ENCODE measurements at regions not wholly inside any gene's neighbourhood (a gene's known extent, or its start where the extent isn't known, plus 50 kb on each side); places are given as distances from the start of the nearest gene placed in this dataset.
"Not testable (repeated sequence)": the region's sequence is repeated elsewhere in the genome, so short reads cannot be mapped to it uniquely, and the experiment has no call there.

GRCh38 chr4:110424144-110424543 lies 51.8 kb upstream of the ENPEP start:
- in situ Hi-C loops (cut with HindIII; ENCODE audit: low pct_ligation_motif_present, low sequenced_read_pairs): no loop called here
- Histone ChIP-seq H3K36me3 (replicated peaks) (no peaks in the 10 kb centered on the region), H3K27me3 (replicated peaks) (no peaks in the 10 kb centered on the region), H3K4me3 (ENCODE audit: low read depth, low read length) (no peak overlapping the region), H3K27ac (no peak overlapping the region)
- DNase-seq: no peak
- TF ChIP-seq, protein P1, sequence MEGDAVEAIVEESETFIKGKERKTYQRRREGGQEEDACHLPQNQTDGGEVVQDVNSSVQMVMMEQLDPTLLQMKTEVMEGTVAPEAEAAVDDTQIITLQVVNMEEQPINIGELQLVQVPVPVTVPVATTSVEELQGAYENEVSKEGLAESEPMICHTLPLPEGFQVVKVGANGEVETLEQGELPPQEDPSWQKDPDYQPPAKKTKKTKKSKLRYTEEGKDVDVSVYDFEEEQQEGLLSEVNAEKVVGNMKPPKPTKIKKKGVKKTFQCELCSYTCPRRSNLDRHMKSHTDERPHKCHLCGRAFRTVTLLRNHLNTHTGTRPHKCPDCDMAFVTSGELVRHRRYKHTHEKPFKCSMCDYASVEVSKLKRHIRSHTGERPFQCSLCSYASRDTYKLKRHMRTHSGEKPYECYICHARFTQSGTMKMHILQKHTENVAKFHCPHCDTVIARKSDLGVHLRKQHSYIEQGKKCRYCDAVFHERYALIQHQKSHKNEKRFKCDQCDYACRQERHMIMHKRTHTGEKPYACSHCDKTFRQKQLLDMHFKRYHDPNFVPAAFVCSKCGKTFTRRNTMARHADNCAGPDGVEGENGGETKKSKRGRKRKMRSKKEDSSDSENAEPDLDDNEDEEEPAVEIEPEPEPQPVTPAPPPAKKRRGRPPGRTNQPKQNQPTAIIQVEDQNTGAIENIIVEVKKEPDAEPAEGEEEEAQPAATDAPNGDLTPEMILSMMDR (IDR thresholded peaks at IDR 0.05; ENCODE audit: low read depth, low read length, missing control alignments): no peak

DNA sequence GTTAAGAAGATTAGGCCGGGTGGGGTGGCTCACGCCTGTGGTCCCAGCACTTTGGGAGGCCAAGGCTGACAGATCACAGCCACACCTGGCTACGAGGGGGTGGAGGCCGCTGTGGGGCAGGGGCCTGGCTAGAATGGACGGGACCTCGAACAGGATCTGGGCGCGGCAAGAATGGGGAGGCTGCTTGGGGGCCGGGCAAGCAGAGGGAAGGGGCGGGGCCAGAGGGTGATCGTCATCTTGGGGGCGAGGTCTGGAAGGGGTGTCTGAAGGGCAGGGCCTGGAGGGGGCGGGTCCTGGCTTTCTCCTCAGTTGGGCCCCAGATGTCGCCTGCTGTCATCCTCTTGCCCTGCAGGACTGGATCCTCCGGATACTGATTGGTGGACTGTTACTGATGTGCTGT lies 57.3 kb upstream of the ENPEP start:
- Histone ChIP-seq H3K4me3 (ENCODE audit: low read depth, low read length) (no peak overlapping the region), H3K27ac (no peak overlapping the region), H3K27me3 (replicated peaks) (no peaks in the 10 kb centered on the region), H3K36me3 (replicated peaks) (no peaks in the 10 kb centered on the region)
- DNase-seq: no peak
- TF ChIP-seq, protein P1 (IDR thresholded peaks at IDR 0.05; ENCODE audit: low read depth, low read length, missing control alignments): no peak
- in situ Hi-C loops (cut with HindIII; ENCODE audit: low pct_ligation_motif_present, low sequenced_read_pairs): no loop called here

GRCh38 chr4:110417136-110417535 lies 58.8 kb upstream of the ENPEP start:
- in situ Hi-C loops (cut with HindIII; ENCODE audit: low pct_ligation_motif_present, low sequenced_read_pairs): no loop called here
- Histone ChIP-seq H3K27ac (no peak overlapping the region), H3K4me3 (ENCODE audit: low read depth, low read length) (no peak overlapping the region), H3K36me3 (replicated peaks) (no peaks in the 10 kb centered on the region), H3K27me3 (replicated peaks) (no peaks in the 10 kb centered on the region)
- TF ChIP-seq, protein P1 (IDR thresholded peaks at IDR 0.05; ENCODE audit: low read depth, low read length, missing control alignments): no peak
- DNase-seq: no peak

DNA sequence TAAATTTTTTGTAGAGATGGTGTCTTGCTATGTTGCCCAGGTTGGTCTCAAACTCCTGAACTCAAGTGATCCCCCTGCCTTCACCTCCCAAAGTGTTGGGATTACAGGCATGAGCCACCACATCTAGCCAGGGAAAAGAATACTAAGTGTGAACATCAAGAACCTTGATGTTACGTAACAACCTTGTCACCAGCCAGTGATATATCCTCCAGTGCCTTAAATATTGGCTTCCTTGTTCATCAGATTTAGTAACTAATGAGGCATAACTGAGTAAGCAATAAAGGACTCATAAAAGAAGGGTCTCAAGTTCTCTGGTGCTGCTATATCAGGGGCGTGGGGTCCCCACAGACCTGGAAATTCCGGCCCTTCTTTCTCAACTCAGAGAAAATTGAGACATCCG lies 60.5 kb upstream of the ENPEP start:
- Histone ChIP-seq H3K36me3 (replicated peaks) (no peaks in the 10 kb centered on the region), H3K4me3 (ENCODE audit: low read depth, low read length) (no peak overlapping the region), H3K27me3 (replicated peaks) (no peaks in the 10 kb centered on the region), H3K27ac (no peak overlapping the region)
- TF ChIP-seq, protein P1 (IDR thresholded peaks at IDR 0.05; ENCODE audit: low read depth, low read length, missing control alignments): no peak
- in situ Hi-C loops (cut with HindIII; ENCODE audit: low pct_ligation_motif_present, low sequenced_read_pairs): no loop called here
- no peak for DNase-seq

DNA sequence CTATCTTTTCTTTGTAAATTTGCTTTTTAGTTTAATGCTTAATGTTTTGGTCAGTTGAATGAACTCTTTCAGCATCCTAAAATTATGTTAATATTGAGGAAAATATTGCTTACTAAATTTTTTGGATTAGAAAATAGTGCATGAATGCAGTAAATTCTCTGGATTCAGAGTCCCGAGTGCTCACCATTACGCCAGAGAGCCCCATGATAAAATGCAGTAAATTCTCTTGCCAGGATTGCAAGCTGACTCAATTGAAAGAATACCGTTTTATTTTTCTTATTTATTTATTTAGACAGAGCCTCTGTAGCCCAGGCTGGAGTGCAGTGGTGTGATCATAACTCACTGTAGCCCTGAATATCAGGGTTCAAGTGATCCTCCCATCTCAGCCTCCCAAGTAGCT lies 60.9 kb upstream of the ENPEP start:
- TF ChIP-seq, protein P1 (IDR thresholded peaks at IDR 0.05; ENCODE audit: low read depth, low read length, missing control alignments): no peak
- H3K36me3 ChIP-seq (replicated peaks): no peaks in the 10 kb centered on the region
- H3K27ac ChIP-seq: no peak overlapping the region
- no peak overlapping the region for H3K4me3 ChIP-seq (ENCODE audit: low read depth, low read length)
- DNase-seq: no peak
- H3K27me3 ChIP-seq (replicated peaks): no peaks in the 10 kb centered on the region
- in situ Hi-C loops (cut with HindIII; ENCODE audit: low pct_ligation_motif_present, low sequenced_read_pairs): no loop called here

GRCh38 chr4:110414561-110414920 lies 61.4 kb upstream of the ENPEP start:
- Histone ChIP-seq H3K27ac (no peak overlapping the region), H3K27me3 (replicated peaks) (no peaks in the 10 kb centered on the region), H3K4me3 (ENCODE audit: low read depth, low read length) (no peak overlapping the region), H3K36me3 (replicated peaks) (no peaks in the 10 kb centered on the region)
- in situ Hi-C loops (cut with HindIII; ENCODE audit: low pct_ligation_motif_present, low sequenced_read_pairs): no loop called here
- TF ChIP-seq, protein P1 (IDR thresholded peaks at IDR 0.05; ENCODE audit: low read depth, low read length, missing control alignments): no peak
- no peak for DNase-seq

DNA sequence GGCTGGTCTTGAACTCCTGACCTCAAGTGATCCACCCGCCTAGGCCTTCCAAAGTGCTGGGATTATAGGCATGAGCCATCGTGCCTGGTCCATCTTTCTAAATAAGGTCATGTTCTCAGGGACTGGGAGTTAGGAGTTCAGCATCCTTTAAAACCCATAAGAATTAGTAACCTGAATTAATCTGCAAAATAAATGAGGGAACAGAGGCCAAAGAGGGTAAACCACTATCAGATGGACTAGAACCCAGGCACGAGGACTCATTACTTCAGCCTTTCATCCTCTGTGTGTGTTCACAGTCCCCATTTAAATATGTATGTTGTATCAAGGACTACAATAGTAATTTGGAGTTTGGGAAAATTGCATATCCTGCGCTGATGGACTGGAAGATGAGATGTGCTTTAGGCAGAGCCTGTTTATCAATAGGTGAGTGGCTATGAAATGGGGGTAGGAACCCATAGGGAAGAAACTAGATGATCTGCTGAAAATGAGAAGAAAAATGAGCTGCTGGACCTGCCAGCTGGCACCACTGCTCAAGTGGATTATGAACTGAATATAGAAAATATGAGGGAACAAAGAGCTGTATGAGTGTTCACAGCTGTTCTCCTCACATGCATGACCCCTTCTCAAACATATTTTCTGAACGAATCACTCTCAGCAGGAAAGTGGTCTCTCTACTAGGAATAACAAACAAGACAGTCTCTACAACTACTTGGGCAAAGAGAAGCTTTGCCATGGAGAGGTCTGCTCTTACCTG lies 62.0 kb upstream of the ENPEP start:
- in situ Hi-C loops (cut with HindIII; ENCODE audit: low pct_ligation_motif_present, low sequenced_read_pairs); H3K4me3 ChIP-seq (ENCODE audit: low read depth, low read length); H3K27me3 ChIP-seq (replicated peaks); H3K36me3 ChIP-seq (replicated peaks): not testable (repeated sequence)
- DNase-seq: peak; percentile 45
- peak overlapping the region; percentile 22 for H3K27ac ChIP-seq

All from brain microvascular endothelial cell (primary cell).